NOMO-1 (cell line): ENCODE measurements at regions not wholly inside any gene's neighbourhood (a gene's known extent, or its start where the extent isn't known, plus 50 kb on each side); places are given as distances from the start of the nearest gene placed in this dataset.

Experiments used
- DNase-seq, 2 experiments: peaks; one replicate each; lab custom pipeline; 2025; ENCODE audit not compliant: unreplicated experiment in 2 of 2; lab: John Stamatoyannopoulos, UW

DNA sequence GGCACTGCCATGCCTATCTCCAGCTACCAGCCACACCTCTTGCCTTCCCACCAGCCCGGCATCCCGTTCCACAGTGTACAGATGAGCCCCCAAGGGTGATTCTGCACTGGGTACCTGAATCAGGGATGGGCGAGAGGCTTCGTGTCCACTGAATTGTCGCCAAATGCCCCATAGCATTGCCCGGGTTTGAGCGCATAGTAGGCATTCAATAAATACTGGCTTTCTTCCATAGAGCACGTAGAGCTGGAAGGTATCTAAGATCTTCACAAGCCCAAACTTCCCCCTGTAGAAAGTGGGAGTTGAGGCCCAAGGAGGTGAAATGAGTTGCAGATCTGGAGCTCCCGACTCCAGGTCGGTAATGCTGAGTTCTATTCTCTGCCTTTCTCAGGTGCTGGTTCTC lies 358.7 kb downstream of the LPIN1 start:
- DNase-seq, result no peak

DNA sequence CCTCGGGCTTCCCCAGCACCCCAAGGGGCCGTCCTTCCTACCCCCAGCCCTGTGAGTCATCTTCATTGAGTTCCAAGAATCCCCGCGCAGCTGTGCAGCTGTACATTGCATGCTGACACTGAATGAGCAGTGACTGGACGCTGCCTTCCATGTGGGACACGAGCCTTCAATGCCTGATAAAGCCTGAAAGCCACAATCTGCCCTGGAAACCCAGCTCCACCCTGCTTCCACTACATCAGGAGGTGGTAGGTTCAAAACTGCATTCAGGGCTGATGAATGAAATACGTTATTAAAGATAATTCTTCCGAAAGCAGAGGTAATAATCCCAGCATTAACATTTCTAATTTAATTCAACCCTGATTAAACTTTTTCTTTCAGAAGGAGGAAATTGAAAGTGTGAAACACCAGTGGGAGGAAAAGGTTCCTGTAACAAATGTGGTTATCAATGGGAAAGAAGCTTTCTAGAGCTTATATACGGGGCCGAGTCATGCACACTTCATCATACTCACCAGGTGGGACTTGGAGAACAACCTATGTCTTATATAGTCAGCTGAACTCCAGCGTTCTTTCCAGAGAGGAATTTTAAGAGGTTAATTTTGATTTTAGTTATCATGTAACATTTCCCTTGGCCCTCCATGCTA lies 360.1 kb downstream of the LPIN1 start:
- no peak for DNase-seq

DNA sequence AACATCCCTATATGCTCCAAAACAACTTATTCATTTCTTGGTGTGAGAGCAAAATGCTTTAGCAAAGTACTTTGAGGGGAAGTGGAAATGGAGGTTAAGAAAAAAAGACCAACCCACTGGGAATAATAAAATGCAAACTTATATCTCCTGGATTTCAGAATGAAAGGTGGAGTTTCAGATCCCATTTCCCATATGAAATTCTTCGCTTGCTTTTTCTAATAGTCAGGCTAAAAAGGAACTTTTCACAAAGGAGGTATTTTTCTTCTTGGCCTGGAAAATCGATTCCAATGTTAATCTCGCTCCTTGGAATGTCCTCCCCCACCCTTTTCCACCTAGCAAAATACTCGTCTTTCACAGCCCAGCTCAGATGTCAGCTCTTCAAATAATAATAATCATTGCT lies 360.9 kb downstream of the LPIN1 start:
- DNase-seq, result no peak

DNA sequence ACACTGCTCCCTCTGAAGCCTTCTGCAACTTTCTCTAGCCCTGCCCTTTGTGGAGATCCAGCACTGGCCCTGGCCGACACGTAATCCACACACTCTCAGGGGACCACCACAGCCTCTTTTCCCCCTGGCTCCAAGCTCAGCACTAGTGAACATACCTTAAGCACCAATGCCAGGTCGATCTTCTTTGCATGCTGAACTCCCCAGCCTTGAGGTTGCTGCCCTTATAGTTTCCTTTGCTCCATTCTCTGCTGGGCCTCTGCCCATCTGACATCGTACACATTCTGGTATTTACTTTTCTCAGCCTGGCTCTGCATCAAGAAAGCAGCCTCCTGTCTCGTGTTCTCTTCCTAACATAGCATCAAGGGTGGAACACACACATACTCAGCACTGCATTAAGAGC lies 361.5 kb downstream of the LPIN1 start:
- no peak for DNase-seq

DNA sequence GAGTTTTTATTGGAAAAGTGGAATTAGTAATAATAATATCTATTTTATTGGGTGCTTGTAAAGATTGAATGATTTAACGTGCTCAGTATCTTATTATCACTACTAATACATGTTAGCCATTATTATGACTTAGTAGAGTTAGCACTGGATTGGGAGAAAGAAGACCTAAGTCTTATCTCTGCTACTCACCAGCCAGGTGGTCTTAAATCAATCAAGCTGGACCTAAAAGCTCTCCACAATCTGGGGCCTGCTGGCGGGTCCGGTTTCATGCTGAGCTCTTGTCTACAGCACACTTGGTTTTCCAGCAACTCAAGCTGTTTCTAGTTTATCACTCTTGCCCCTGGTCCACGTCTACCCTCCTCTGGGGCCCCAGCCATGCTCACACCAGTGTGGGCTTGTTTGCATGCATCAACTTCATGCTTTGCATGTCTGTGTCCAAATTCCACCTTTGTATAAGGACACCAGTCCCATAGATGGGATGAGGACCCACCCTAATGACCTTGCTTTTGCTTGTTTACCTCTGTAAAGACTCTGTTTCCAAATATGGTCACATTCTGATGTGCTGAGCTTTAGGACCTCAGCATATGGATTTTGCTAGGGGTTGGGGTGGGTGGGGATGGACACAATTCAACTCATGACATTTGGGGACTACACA lies 363.1 kb downstream of the LPIN1 start:
- DNase-seq, result no peak

DNA sequence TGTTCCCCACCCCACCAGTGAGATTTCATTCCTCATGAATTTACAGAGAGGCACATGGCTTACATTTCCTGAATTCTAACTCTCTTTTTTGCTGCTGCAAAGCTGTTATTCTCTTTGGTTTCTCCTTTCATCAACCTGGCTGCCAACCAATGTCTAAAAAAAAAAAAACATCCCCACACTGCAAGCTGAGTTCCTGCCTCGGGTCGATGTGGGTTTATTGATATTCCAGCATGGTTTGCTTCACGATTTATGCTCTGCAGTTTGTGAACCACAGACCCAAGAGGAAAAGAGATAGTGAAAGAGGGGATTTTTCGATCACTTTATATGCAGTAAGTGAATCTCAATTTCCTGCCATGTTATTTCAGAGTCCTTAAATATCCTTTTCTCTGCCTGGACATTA lies 363.6 kb downstream of the LPIN1 start:
- no peak for DNase-seq

DNA sequence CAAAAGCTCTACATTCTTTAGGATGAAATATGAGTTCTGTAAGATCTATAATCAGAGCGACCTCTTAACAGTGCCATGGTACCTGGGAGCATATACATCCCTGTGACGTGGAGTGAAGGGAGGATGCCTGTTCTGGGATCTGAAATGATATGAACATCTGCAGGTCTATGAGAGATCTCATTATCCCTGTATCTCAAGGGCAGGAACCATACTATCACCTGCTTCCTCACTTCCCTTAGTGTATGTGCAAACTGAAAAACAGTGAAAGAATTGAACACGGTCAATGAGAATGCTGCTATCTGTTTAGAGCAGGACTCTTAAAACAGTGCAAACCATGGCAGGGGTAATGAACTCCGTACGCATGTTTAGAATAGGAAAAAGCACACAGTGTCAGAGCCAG lies 364.0 kb downstream of the LPIN1 start:
- no peak for DNase-seq

DNA sequence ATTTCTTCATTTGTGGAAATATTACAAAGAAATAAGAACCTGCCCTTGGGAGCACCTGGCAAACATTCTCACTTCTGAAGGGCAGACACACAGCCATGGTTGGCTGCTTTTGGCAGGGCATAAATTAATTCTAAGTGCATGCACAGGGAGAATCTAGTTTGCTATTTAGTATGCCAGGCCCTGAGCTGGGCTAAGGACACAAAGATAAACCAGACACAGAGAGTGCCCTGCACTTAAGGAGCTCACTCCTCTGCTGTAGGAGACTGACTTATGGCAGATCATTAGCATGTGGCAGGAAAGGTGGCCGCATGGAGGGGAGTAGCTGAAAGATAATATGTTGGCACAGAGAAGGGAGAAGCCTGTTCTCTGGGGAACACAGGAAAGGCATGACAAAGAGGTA lies 367.0 kb downstream of the LPIN1 start:
- no peak for DNase-seq

DNA sequence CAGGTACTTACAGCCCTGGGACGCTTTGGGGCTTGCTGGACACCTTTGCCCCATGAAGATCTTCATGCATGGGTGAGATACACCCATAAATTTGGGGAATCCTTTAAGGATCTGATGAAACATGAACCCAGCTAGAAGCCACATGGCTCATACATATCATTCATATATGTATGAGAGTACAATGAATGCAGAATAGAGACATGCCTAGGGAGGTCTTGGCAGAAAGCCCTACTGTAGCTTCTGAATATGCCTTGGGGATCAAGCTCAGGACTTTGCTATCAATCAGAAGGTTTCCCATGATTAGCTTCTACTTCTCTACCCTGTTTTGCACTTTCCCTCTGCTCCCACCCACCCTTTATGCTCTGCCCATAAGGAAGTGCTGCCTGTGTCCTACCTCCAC lies 368.4 kb downstream of the LPIN1 start:
- no peak for DNase-seq

DNA sequence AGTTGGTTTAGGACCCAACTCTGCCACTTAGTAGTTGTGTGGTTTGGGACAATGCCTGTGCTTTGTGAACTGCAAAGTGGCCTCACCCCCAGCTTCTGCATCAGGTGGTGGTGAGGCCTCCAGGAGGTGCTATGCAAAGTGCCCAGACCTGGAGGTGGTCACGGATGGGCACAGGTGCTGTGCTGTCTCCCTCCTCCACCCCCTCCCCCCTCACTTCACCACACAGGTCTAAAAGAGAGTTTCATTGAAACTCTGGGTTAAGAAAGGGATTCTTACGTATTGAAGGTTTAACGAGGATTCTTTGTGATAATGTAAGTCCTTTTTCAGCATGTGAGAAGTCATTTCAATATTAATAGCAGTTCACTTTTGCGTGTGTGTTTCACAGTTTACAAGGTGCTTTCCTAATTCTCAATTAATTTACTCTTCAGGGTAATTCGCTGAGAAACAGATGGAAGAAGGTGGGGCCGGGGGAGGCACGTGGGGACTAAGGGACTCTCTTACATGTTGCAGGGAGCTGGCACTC lies 369.9 kb downstream of the LPIN1 start:
- DNase-seq, result no peak

DNA sequence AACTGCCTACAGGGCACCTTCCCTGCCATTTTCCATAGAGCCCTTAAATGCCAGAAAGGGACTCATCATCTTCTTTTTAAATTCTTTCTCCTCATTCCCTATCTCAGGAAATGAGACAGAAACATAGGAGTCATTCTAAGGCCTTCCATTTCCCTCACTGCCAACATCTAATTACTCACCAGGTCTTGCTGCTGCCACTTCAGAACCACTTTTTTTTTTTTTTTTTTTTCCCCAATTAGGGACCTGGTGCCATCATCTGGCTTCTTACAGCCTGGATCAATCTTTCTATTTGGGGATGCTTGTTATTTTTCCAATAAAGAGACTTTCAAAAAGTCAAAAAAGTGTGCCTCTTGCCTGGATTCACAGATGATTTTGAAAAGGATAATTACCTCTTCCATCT lies 373.4 kb downstream of the LPIN1 start:
- DNase-seq, result no peak

DNA sequence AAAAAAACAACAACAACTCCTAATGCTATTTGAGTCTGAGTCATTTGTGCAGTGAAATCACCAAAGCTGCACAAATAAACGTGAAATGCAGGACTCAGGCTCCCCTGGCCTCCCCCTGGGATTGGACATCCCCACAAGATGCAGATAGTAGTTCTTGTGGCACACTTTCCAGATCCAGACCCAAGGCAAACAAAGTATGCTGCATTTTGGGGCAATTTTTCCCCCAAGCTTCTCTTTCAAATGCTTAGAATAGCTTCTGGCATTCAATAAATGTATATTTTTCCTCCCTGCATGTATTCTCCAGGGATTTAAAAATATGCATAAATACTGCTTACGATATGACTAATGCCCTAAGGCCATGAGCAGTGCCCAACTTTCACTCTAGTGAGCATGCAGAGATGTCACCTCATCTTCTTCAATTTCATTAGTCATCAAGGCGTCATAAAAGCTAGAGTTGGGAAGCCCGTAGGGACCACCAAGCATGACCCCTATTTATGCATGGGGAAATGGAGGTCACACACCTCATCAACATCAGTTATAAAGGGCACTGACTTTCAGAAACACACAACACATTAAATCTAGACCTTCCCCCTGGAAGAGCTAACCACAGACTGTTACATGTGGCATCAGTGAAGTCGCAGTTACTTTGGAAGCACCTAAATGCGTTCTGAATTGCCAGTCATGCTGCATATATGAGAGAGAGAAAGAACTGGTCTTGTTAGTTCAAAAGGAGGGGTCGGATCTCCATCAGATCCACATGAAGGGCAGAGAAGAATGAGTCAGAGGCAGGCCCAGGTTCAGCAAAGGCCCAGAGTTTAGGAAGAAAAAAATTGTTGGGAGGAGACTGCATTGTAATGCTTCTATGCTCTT lies 374.1 kb downstream of the LPIN1 start:
- DNase-seq, result no peak

DNA sequence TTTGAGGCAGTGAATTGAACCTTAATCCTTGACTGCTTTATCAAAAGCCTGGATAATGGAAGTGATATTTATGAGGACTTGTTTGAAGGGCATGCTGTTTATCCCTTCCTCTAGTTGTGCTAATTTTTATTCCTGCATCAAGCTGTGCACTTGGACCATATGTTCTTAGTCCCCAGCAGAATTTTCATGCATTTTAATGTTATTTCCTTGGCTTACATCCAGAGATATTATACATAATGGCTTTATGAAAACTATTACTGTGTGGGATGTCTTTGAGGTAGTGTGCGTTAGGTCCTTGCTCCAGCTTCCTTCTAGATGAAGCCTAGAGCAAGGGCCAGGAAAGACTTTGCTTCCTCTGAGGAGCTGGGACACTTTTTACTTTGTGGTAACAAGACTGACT lies 378.4 kb downstream of the LPIN1 start:
- no peak for DNase-seq

DNA sequence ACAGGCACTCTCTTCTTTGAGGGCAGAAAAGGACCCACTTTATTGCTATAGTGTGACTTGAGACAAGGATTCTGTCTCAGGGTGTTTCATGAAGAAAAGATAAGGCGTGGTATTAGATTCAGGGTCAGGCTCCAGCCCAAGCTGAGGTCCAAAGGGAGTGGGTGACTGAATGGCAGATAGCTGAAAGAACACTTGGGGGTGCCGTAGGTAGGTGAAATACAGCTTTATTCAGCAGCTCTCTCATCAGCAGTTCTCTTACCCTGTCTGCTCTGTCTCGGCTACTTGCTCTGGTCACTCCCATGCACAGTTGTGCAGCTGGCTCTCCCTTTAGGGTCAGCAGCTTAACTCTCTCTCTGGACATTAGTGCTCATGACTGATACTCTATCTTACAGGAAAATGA lies 379.9 kb downstream of the LPIN1 start:
- DNase-seq, result no peak

DNA sequence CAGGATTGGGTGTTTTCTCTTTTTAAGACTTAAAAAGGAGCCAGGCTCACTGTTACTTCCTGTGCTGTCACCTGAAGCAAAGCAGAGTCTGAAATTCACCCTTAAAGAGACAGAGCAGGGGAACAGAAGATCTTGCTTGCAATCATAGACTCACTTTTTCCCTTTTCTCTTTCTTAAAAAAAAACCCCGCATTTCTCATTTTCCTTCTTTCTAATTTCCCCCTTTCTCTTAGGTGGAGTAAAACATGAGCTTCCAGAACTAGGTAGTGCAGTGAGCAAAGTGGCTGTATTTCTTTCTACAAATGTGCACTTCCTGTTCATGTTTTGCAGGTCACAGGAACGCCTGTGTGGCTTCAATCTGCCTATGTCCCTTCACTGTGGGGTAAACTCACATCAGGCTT lies 381.2 kb downstream of the LPIN1 start:
- DNase-seq, result no peak

DNA sequence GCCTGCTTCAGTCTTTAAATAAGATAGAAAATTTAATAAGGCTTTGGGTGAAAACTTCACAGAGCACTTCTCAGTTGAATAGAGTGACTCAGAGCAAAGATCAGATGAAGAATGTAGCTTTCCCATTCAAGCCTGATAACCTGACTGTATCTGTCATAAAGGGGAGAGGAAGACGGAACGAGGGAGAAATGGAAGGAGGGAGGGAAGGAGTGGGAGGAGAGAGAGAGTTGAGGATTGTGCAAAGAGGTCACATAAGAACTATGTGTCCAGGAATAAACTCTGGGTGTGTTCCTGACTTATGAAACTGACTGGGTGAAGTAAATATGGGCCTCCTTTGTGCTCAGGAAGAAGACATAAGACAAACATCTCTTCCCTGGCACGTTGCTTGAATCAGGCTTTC lies 385.5 kb downstream of the LPIN1 start:
- no peak for DNase-seq

DNA sequence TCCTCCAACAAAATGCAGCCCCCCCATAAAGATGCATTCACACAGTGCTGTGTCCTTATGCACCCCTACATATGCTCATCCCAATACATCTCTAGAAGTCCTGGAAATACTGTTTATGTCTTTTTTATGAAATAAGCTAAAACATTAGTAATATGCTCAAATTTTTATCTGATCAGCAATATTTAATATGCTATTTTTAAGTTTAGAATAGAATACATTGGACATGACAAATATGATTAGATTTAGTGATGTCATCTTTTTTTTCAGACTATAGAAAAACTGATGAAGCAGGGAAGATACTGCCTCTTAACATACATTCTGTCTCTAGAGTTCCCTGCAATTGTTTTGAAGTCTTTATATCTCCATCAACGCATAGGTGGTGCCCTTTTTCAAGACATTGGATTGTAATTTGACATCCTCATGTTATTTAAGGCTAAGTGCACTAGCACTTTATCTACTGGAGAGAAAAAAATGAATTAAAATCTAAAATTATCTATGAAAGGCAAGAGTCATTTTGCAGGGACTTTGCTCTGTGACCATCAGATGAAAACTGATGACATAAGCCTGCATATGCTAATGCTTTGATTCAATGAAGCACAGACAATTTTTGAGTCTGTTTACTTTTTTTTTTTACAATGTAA lies 395.3 kb downstream of the LPIN1 start:
- DNase-seq, result no peak

DNA sequence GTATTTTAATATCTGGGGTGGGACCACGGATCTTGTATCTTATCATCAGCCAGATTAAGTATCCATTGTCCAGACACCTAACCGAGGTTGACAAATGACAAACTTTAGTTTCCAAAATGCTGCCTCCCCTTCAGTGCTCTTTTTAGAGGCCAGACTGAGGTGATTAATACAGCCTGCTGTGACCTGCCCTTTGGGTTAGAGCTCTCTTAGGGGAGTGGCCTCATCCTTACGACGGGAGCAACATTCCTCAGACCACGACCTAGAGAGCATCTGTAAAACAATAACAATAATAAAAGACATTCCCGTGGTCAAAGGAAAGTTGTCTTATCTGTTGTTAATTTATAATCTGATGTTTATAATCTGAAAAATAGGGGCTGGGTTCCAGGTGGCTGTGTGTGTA lies 405.3 kb downstream of the LPIN1 start:
- DNase-seq, result no peak

DNA sequence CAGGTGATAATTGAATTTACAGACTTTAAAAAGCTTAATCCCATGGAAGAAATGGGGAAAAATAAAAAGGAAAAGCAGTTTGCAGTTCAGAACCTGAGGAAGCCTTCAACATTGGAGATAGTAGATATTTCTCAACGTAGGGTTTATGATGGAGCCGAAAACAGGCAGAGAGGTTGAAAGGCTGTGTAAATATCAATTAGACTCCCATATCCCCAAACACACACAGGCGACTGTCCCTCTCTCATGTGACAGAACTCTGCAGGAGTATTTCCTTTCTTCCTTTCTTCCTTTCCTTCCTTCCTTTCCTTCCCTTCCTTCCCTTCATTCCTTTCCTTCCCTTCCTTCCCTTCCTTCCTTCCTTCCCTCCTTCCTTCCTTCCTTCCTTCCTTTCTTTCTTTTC lies 406.5 kb downstream of the LPIN1 start:
- no peak for DNase-seq

DNA sequence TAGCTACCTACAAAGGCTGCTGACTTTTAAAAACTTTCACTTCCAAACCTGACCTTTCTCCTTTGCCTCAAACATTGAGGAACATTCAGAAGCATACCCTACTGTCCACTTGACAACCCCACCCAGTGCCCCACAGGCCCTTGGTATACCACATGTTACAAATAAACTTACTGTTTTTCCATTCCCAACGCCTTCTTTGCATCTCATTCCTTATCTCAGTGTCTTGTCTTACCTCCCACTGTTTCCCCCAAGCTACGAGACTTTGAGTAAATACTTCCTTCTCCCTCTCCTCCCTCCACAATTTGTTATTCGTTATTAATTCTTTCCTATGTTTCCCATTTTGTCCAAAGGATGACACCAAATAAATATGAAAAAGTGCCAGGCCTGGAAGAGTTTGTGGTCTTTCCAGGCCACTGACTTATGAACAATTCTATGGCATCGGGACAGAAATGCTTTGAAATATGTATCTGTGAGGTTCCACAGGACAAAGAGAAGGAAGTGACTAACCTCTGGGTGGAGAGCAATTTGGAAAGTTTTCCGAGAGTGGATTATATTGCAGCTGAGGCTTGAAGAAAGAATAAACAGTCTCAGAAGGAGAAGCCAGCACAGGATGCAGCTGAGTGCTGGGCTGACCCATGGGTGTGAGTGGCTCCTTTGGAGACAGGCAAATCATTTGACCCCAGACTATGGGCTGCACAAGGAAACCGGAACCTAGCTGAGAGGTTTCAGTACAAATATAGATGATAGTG lies 409.0 kb downstream of the LPIN1 start:
- no peak for DNase-seq

DNA sequence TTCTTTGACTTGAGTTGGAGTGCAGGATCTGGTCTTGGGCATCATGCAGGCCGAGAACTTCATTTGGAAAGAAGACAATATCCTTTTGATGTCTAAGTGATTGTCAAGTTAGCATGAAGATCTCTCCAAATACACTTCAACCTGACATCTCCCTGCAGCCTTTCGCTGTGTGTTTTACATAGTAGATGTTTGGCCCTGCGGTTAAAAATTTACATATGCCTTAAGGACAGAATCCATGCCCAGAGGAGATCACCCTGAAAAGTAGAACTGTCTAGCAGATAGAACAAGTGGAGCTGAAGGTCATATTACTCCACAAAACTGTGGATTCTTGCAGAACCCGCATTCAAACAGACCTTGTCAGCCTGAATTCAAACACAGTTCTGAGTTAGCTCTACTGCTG lies 409.9 kb downstream of the LPIN1 start:
- DNase-seq, result no peak
